ENCODE measurements at regions not wholly inside any gene's neighbourhood (a gene's known extent, or its start where the extent isn't known, plus 50 kb on each side); places are given as distances from the start of the nearest gene placed in this dataset.

GRCh38 chr9:101999441-101999840, 261.0 kb upstream of the GRIN3A start:
- TF ChIP-seq CTCF (IDR thresholded peaks at IDR 0.05; ENCODE audit: insufficient read depth, low read length, poor library complexity, severe bottlenecking), result no peak
- TF ChIP-seq EZH2phosphoT487 (conservative IDR thresholded peaks at IDR 0.05; ENCODE audit: low read length), result no peak

GRCh38 chr9:101995231-101995630, 256.8 kb upstream of the GRIN3A start:
- Histone ChIP-seq H3F3A (ENCODE audit: insufficient read depth) (no peaks in the 10 kb centered on the region), H3K4me3 (ENCODE audit: insufficient read depth, low read length, poor library complexity, severe bottlenecking) (no peak overlapping the region), H4K20me1 (ENCODE audit: low read depth, low read length) (no peaks in the 10 kb centered on the region; the same call in 1 of the 2 replicates), H3K36me3 (ENCODE audit: low read length) (no peaks in the 10 kb centered on the region), H3K9ac (ENCODE audit: low read length) (no peak overlapping the region), H3K9me3 (ENCODE audit: insufficient read depth, low read length) (no peaks in the 10 kb centered on the region), H2AFZ (ENCODE audit: low read depth, low read length, severe bottlenecking) (no peak overlapping the region), H3K4me2 (ENCODE audit: low read depth, low read length, poor library complexity, severe bottlenecking) (no peak overlapping the region), H3K79me2 (ENCODE audit: insufficient read depth, low read length) (no peaks in the 10 kb centered on the region), H3K27me3 (ENCODE audit: low read length) (no peaks in the 10 kb centered on the region), H3K27ac (ENCODE audit: low read depth, low read length) (no peak overlapping the region), H3K9me2 (replicated peaks; ENCODE audit: insufficient read depth, low read length) (no peaks in the 10 kb centered on the region)
- TF ChIP-seq EZH2phosphoT487 (conservative IDR thresholded peaks at IDR 0.05; ENCODE audit: low read length), result no peak
- TF ChIP-seq CTCF (IDR thresholded peaks at IDR 0.05; ENCODE audit: insufficient read depth, low read length, poor library complexity, severe bottlenecking), result no peak

More at GRCh38 chr9:101999441-101999840, 261.0 kb upstream of the GRIN3A start:
- no peak overlapping the region for H3K4me2 ChIP-seq (ENCODE audit: low read depth, low read length, poor library complexity, severe bottlenecking)
- no peaks in the 10 kb centered on the region for H3F3A ChIP-seq (ENCODE audit: insufficient read depth)
- H4K20me1 ChIP-seq (ENCODE audit: low read depth, low read length), result no peaks in the 10 kb centered on the region
- H2AFZ ChIP-seq (ENCODE audit: low read depth, low read length, severe bottlenecking), result no peak overlapping the region
- no peaks in the 10 kb centered on the region for H3K27me3 ChIP-seq (ENCODE audit: low read length)
- H3K9me3 ChIP-seq (ENCODE audit: insufficient read depth, low read length), result no peaks in the 10 kb centered on the region
- no peaks in the 10 kb centered on the region for H3K79me2 ChIP-seq (ENCODE audit: insufficient read depth, low read length)
- H3K36me3 ChIP-seq (ENCODE audit: low read length), result no peaks in the 10 kb centered on the region
- H3K9ac ChIP-seq (ENCODE audit: low read length), result no peak overlapping the region
- no peak overlapping the region for H3K4me3 ChIP-seq (ENCODE audit: insufficient read depth, low read length, poor library complexity, severe bottlenecking)
- no peaks in the 10 kb centered on the region for H3K9me2 ChIP-seq (replicated peaks; ENCODE audit: insufficient read depth, low read length)
- no peak overlapping the region for H3K27ac ChIP-seq (ENCODE audit: low read depth, low read length)

- Histone ChIP-seq H3K9ac (ENCODE audit: low read length) (no peak overlapping the region), H2AFZ (ENCODE audit: low read depth, low read length, severe bottlenecking) (no peak overlapping the region), H4K20me1 (ENCODE audit: low read depth, low read length) (no peaks in the 10 kb centered on the region; the same call in 1 of the 2 replicates), H3K9me2 (replicated peaks; ENCODE audit: insufficient read depth, low read length) (no peaks in the 10 kb centered on the region), H3K4me2 (ENCODE audit: low read depth, low read length, poor library complexity, severe bottlenecking) (no peak overlapping the region), H3F3A (ENCODE audit: insufficient read depth) (no peaks in the 10 kb centered on the region), H3K9me3 (ENCODE audit: insufficient read depth, low read length) (no peaks in the 10 kb centered on the region), H3K27me3 (ENCODE audit: low read length) (no peaks in the 10 kb centered on the region), H3K36me3 (ENCODE audit: low read length) (no peaks in the 10 kb centered on the region), H3K27ac (ENCODE audit: low read depth, low read length) (no peak overlapping the region), H3K79me2 (ENCODE audit: insufficient read depth, low read length) (no peaks in the 10 kb centered on the region), H3K4me3 (ENCODE audit: insufficient read depth, low read length, poor library complexity, severe bottlenecking) (no peak overlapping the region)
- TF ChIP-seq EZH2phosphoT487 (conservative IDR thresholded peaks at IDR 0.05; ENCODE audit: low read length) (no peak), CTCF (IDR thresholded peaks at IDR 0.05; ENCODE audit: insufficient read depth, low read length, poor library complexity, severe bottlenecking) (no peak)
Measured at GRCh38 chr9:101993771-101994170, 255.3 kb upstream of the GRIN3A start.
